Fibroblast of mammary gland (primary cell): ENCODE measurements at regions not wholly inside any gene's neighbourhood (a gene's known extent, or its start where the extent isn't known, plus 50 kb on each side); places are given as distances from the start of the nearest gene placed in this dataset.

Experiments
- DNase-seq: peaks from one replicate; pipeline ENCODE4 v3.0.0-alpha.2; 2010; ENCODE audit warnings: low read depth
- H3K4me3 ChIP-seq: 2 replicates; pipeline ENCODE4 v1.5.1; 2011; ENCODE audit warnings: low read depth, mild to moderate bottlenecking, low read length, moderate library complexity; ENCODE audit not compliant: control insufficient read depth
- CTCF ChIP-seq: conservative IDR thresholded peaks from 2 replicates; pipeline ENCODE4 v1.5.1; 2011; ENCODE audit warnings: low read depth, low read length, inconsistent platforms; ENCODE audit not compliant: control insufficient read depth, insufficient read depth

GRCh38 chr4:179437962-179438361, 1995.7 kb upstream of the AGA start:
- H3K4me3 ChIP-seq = no peak overlapping the region
- no peak for TF ChIP-seq CTCF
- DNase-seq = no peak

- H3K4me3 ChIP-seq = no peak overlapping the region
- DNase-seq = no peak
- TF ChIP-seq CTCF = no peak
These were observed 1999.4 kb upstream of the AGA start for GRCh38 chr4:179441596-179441995.

GRCh38 chr4:179447308-179447707, 2005.1 kb upstream of the AGA start:
- TF ChIP-seq CTCF = no peak
- H3K4me3 ChIP-seq = no peak overlapping the region
- DNase-seq = no peak

- TF ChIP-seq CTCF = no peak
- DNase-seq = no peak
- no peak overlapping the region for H3K4me3 ChIP-seq
These were observed 2023.0 kb upstream of the AGA start for GRCh38 chr4:179465131-179465797.

- H3K4me3 ChIP-seq = no peak overlapping the region
- no peak for TF ChIP-seq CTCF
- no peak for DNase-seq
These were observed 2025.6 kb upstream of the AGA start for GRCh38 chr4:179467878-179468277.

- H3K4me3 ChIP-seq = no peak overlapping the region
- TF ChIP-seq CTCF = no peak
- no peak for DNase-seq
These were observed 2029.9 kb upstream of the AGA start for GRCh38 chr4:179472164-179472563.

- TF ChIP-seq CTCF = no peak
- no peak for DNase-seq
- no peak overlapping the region for H3K4me3 ChIP-seq
These were observed 2036.4 kb upstream of the AGA start for GRCh38 chr4:179478608-179479007.
